ENCODE measurements at regions not wholly inside any gene's neighbourhood (a gene's known extent, or its start where the extent isn't known, plus 50 kb on each side); places are given as distances from the start of the nearest gene placed in this dataset.

GRCh38 chr11:40045312-40045711, 1414.1 kb downstream of the LRRC4C start:
- TF ChIP-seq CTCF (IDR thresholded peaks at IDR 0.05) (no peak), EZH2 (IDR thresholded peaks at IDR 0.05) (no peak)

All from neural progenitor cell (in vitro differentiated cells).